AG10803 (cell line): ENCODE measurements at regions not wholly inside any gene's neighbourhood (a gene's known extent, or its start where the extent isn't known, plus 50 kb on each side); places are given as distances from the start of the nearest gene placed in this dataset.

Experiments
- DNase-seq: peaks from one replicate; pipeline ENCODE4 v3.0.0; 2010; ENCODE audit warnings: low read depth
- H3K4me3 ChIP-seq: 2 replicates; pipeline ENCODE4 v1.5.1; 2011; ENCODE audit warnings: mild to moderate bottlenecking, low read length, control low read depth
- TF ChIP-seq, protein P1 (sequence below): conservative IDR thresholded peaks from 2 replicates; pipeline ENCODE4 v1.5.1; 2011; ENCODE audit warnings: mild to moderate bottlenecking, low read length, control low read depth, inconsistent platforms

GRCh38 chrX:96311366-96311765 is 373.3 kb upstream of the DIAPH2 start:
- no peak overlapping the region for H3K4me3 ChIP-seq

DNA sequence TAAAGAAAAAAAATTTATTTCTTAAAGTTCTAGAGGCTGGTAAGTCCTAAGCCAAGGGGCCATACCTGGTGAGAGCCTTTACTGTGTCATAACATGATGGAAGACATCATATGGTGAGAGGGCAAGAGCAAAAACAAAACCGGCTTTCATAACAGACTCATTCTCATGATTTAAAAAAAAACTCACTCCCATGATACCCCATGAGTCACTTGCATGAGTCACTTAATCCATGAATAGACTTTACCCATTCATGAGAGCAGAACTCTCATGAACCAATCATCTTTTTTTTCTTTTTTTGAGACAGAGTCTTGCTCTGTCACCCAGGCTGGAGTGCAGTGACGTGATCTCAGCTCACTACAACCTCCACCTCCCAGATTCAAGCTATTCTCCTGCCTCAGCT is 369.7 kb upstream of the DIAPH2 start:
- DNase-seq, result peak; percentile 6

More at GRCh38 chrX:96311366-96311765, 373.3 kb upstream of the DIAPH2 start:
- DNase-seq, result no peak
- TF ChIP-seq, protein P1, sequence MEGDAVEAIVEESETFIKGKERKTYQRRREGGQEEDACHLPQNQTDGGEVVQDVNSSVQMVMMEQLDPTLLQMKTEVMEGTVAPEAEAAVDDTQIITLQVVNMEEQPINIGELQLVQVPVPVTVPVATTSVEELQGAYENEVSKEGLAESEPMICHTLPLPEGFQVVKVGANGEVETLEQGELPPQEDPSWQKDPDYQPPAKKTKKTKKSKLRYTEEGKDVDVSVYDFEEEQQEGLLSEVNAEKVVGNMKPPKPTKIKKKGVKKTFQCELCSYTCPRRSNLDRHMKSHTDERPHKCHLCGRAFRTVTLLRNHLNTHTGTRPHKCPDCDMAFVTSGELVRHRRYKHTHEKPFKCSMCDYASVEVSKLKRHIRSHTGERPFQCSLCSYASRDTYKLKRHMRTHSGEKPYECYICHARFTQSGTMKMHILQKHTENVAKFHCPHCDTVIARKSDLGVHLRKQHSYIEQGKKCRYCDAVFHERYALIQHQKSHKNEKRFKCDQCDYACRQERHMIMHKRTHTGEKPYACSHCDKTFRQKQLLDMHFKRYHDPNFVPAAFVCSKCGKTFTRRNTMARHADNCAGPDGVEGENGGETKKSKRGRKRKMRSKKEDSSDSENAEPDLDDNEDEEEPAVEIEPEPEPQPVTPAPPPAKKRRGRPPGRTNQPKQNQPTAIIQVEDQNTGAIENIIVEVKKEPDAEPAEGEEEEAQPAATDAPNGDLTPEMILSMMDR, result no peak

DNA sequence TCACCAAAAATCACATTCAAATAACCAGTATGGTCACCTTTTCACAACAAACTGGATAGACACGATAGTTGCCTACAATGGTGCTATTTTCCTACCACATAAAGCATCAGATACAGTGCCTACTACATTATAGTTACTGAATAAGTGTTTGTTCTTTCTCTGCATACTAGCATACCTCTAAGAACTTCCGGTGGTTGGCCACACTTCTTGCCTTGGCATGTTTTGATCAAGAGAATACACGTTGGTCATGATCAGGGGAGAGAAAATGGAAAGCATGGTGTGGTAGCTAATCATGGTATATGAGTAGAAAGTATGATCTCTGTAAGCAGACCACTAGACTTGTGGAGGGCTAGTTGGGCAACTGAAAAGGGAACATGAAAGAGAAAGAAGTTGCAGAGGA is 322.8 kb upstream of the DIAPH2 start:
- no peak overlapping the region for H3K4me3 ChIP-seq
- TF ChIP-seq, protein P1, result no peak
- DNase-seq, result no peak

More for the DNA sequence above, 369.7 kb upstream of the DIAPH2 start:
- no peak overlapping the region for H3K4me3 ChIP-seq
- TF ChIP-seq, protein P1, result no peak

- TF ChIP-seq, protein P1, result peak; percentile 72
- H3K4me3 ChIP-seq, result peak overlapping the region; percentile 20; the same call in 1 of the 2 replicates
Measured at GRCh38 chrX:96372313-96373046, 312.2 kb upstream of the DIAPH2 start.

GRCh38 chrX:96373047-96373355 is 311.6 kb upstream of the DIAPH2 start:
- no peak for DNase-seq
- H3K4me3 ChIP-seq, result no peak overlapping the region
- TF ChIP-seq, protein P1, result no peak

More at GRCh38 chrX:96372313-96373046, 312.2 kb upstream of the DIAPH2 start:
- DNase-seq, result peak; percentile 60

- no peak for DNase-seq
- TF ChIP-seq, protein P1, result no peak
- H3K4me3 ChIP-seq, result no peak overlapping the region
Measured at GRCh38 chrX:96376266-96376665, 308.4 kb upstream of the DIAPH2 start.

GRCh38 chrX:96379951-96380350 is 304.7 kb upstream of the DIAPH2 start:
- H3K4me3 ChIP-seq, result no peak overlapping the region
- peak; percentile 5 for DNase-seq
- TF ChIP-seq, protein P1, result no peak
